Duodenal mucosa (tissue), 2 donors: ENCODE measurements at regions not wholly inside any gene's neighbourhood (a gene's known extent, or its start where the extent isn't known, plus 50 kb on each side); places are given as distances from the start of the nearest gene placed in this dataset.

ENCODE experiments used
- H3K27ac ChIP-seq: one replicate; pipeline ENCODE4 v1.7.0; 2013; ENCODE audit warnings: low read depth, low read length
- H3K27me3 ChIP-seq, 2 donors: one replicate each; pipeline ENCODE4 v1.7.0; 2013; ENCODE audit warnings: low read length in 2 of 2, control low read depth in 1 of 2; ENCODE audit not compliant: insufficient read depth in 2 of 2, control insufficient read depth in 1 of 2
- H3K36me3 ChIP-seq, 2 donors: one replicate each; pipeline ENCODE4 v1.7.0; 2013; ENCODE audit warnings: low read length in 2 of 2, control low read depth in 1 of 2; ENCODE audit not compliant: insufficient read depth in 2 of 2, control insufficient read depth in 1 of 2
- H3K4me1 ChIP-seq, 2 donors: one replicate each; pipeline ENCODE4 v1.7.0; 2013; ENCODE audit warnings: low read length in 2 of 2, control low read depth in 1 of 2; ENCODE audit not compliant: insufficient read depth in 2 of 2, control insufficient read depth in 1 of 2
- H3K4me3 ChIP-seq, 2 donors: one replicate each; pipeline ENCODE4 v1.7.0; 2013; ENCODE audit warnings: low read length in 2 of 2, low read depth in 1 of 2
- H3K9ac ChIP-seq, 2 donors: one replicate each; pipeline ENCODE4 v1.7.0; 2013; ENCODE audit warnings: low read length in 2 of 2, low read depth in 1 of 2
- H3K9me3 ChIP-seq, 2 donors: one replicate each; pipeline ENCODE4 v1.7.0; 2013; ENCODE audit warnings: low read length in 2 of 2, control low read depth in 1 of 2; ENCODE audit not compliant: control insufficient read depth in 1 of 2

DNA sequence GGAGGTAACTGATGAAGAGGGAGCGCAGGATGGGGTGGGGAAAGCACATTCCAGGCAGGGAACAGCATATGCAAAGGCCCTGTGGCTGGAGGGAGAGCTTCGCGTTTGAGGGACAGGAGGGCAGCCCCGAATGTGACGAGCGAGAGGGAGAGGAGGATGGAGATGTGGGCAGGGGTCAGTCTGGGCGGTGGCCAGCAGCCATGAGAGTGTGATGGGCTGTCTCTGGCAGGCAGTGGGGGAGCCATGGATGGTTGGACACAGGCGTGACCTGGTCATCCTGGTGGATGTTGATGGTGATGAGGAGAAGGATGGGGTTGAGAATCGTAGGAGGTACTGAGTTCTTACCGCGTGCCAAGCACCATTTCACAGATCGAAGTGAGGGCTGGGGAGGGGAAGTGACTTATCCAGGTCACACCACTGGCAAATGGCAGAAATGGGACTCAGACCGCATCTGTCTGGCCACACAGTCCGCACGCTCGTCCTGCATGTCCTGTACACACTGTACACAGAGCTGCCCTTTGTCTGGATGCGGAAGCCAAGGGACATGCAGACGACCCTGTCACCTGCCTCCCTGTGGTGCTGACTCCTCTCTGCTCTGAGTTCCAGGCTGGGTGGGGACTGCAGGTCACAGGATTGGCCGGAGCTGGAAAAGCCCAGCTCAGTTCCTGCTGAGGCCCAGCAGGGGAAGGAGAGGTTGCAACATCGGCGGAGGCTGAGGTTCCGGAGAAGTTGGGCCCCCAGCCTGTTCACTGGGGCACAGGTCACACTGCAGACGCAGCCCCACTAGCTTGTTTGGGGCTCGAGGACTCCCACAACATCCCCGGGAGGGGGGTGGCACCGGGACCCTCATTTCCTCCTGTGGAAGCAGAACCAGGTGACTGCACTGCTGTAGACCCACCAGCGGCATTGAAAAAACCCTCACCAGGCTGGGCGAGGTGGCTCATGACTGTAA is 165.6 kb upstream of the IER5L start:
- H3K9me3 ChIP-seq, result no peaks in the 10 kb centered on the region
- no peaks in the 10 kb centered on the region for H3K4me1 ChIP-seq
- H3K27me3 ChIP-seq, result no peaks in the 10 kb centered on the region
- H3K4me3 ChIP-seq, result no peak overlapping the region
- peak overlapping the region; percentile 26 for H3K27ac ChIP-seq
- H3K36me3 ChIP-seq, result no peaks in the 10 kb centered on the region
- no peak overlapping the region for H3K9ac ChIP-seq

DNA sequence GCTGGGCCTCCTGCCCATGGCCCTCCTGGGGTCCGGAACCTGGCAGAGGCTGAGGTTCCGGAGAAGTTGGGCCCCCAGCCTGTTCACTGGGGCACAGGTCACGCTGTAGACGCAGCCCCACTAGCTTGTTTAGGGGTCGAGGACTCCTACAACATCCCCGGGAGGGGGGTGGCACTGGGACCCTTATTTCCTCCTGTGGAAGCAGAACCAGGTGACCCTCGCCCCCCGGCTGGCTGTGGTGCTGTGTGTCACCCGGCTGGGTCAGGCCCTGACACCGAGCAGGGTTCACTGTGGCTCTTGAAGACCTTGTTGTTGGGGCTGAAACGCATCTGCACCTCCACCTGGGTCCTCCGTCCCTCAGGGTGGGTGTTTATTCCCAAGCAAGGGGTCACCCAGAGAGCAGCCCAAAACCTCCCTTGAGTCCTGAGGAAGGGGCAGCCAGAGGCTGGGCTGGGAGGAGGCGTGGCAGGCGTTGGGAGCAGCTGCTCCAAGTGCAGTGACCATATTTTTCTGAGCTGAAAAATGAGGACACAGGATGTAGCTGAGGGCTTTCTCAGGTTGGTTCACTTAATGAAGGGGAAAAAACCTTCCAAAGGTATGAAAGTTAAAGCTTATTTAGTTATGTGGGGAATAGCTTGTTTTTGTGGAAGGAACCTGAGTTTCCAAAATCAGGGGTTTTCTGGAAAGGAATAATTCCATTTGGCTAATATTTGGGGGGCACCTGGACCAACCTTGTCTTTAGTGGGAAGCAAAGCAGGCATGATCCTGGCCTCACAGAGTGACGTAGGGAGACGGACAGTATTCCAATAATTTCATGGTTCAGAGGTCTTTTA is 164.7 kb upstream of the IER5L start:
- H3K9me3 ChIP-seq, result no peaks in the 10 kb centered on the region
- peaks cover 0 to under 1% of the 10 kb centered on the region in 2 donors for H3K27me3 ChIP-seq
- H3K36me3 ChIP-seq, result no peaks in the 10 kb centered on the region
- H3K27ac ChIP-seq, result no peak overlapping the region
- H3K9ac ChIP-seq, result no peak overlapping the region
- no peaks in the 10 kb centered on the region for H3K4me1 ChIP-seq
- H3K4me3 ChIP-seq, result no peak overlapping the region

GRCh38 chr9:129341987-129342348 is 163.9 kb upstream of the IER5L start:
- Histone ChIP-seq H3K4me1 (peaks cover 4 to 5% of the 10 kb centered on the region in 2 donors), H3K9ac (no peak overlapping the region), H3K4me3 (no peak overlapping the region), H3K9me3 (no peaks in the 10 kb centered on the region), H3K27ac (no peak overlapping the region), H3K36me3 (no peaks in the 10 kb centered on the region), H3K27me3 (peaks cover 3 to 9% of the 10 kb centered on the region in 2 donors)

GRCh38 chr9:129341171-129341986 is 163.3 kb upstream of the IER5L start:
- Histone ChIP-seq H3K27ac (no peak overlapping the region), H3K4me1 (peaks cover 7 to 9% of the 10 kb centered on the region in 2 donors), H3K9me3 (no peaks in the 10 kb centered on the region)

DNA sequence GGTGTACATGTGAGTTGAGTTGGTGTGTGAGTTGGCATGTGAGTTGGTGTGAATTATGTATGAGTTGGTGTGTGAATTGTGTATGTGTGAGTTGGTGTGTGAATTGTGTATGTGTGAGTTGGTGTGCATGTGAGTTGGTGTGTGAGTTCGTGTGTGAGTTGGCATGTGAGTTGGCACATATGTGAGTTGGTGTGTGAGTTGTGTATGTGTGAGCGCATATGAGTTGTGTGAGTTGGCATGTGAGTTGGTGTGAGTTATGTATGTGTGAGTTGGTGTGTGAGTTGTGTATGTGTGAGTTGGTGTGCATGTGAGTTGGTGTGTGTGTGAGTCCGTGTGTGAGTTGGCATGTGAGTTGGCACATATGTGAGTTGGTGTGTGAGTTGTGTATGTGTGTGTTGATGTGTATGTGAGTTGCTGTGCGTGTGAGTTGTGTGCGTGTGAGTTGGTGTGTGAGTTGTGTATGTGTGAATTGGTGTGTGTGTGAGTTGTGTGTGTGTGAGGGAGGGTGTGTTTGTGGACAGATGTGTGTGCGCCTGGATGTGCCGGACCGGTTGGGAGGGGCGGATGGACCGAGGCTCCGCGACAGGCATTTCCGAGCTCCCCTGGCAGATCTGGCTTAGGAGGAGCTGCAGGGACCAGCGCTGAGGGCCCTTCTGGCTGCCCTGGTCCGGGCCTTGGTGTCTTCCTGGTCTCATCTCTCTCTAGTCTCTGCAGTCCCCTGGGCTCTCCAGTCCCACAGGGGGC is 162.5 kb upstream of the IER5L start:
- H3K36me3 ChIP-seq, result no peaks in the 10 kb centered on the region
- no peak overlapping the region for H3K27ac ChIP-seq
- H3K4me3 ChIP-seq, result no peak overlapping the region
- peaks cover 3 to 9% of the 10 kb centered on the region in 2 donors for H3K27me3 ChIP-seq
- H3K9me3 ChIP-seq, result no peaks in the 10 kb centered on the region
- peaks cover 14 to 17% of the 10 kb centered on the region in 2 donors for H3K4me1 ChIP-seq
- no peak overlapping the region for H3K9ac ChIP-seq

More at GRCh38 chr9:129341171-129341986, 163.3 kb upstream of the IER5L start:
- H3K36me3 ChIP-seq, result no peaks in the 10 kb centered on the region
- peaks cover 3 to 9% of the 10 kb centered on the region in 2 donors for H3K27me3 ChIP-seq
- H3K4me3 ChIP-seq, result no peak overlapping the region
- no peak overlapping the region for H3K9ac ChIP-seq

GRCh38 chr9:129339539-129340157 is 161.6 kb upstream of the IER5L start:
- Histone ChIP-seq H3K36me3 (no peaks in the 10 kb centered on the region), H3K27ac (no peak overlapping the region), H3K4me1 (peaks cover 21 to 24% of the 10 kb centered on the region in 2 donors), H3K9ac (no peak overlapping the region), H3K9me3 (no peaks in the 10 kb centered on the region), H3K4me3 (no peak overlapping the region), H3K27me3 (peaks cover 3 to 9% of the 10 kb centered on the region in 2 donors)

GRCh38 chr9:129338724-129339430 is 160.8 kb upstream of the IER5L start:
- peaks cover 3 to 9% of the 10 kb centered on the region in 2 donors for H3K27me3 ChIP-seq

DNA sequence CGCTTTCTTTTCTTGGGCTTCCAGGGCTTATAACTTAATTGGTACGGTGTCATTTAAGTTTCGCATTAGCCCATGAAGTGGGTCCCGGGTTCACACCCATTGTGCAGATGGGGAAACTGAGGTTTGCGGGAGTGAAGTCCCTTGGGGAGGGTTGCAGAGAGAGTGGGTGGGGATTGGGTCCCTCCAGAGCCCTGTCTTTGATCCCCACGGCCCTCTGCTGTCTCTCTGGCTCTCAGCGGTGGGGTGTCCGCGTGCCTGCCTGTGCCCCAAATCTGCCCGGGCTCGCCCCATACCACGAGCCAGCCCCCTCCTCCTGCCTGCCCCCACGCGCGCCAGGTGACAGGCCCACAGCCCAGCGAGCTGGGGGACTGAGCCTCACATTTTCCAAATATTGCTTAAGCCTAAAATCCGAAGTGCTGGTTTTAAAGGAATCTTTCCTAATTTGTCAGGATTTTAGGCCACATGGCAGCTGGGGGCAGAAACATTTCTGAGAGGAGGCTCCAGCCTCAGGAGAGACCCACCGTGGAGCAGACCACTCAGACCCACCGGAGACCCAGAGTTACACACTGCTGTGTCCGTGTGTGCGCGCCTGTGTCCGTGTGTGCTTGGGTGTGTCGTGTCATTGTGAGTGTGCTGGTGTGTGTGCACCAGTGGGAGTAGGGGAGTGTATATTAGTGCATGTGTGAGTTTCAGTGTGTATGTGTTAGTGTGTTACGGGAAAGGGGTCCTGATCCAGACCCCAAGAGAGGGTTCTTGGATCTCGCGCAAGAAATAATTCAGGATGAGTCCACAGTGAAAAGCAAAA is 159.5 kb upstream of the IER5L start:
- Histone ChIP-seq H3K36me3 (no peaks in the 10 kb centered on the region), H3K4me1 (peaks cover 33 to 35% of the 10 kb centered on the region in 2 donors), H3K9ac (peak overlapping the region; percentile 18 to 43), H3K9me3 (no peaks in the 10 kb centered on the region), H3K27me3 (peaks cover 3 to 9% of the 10 kb centered on the region in 2 donors), H3K27ac (peak overlapping the region; percentile 25), H3K4me3 (peak overlapping the region; percentile 31 to 45)

More at GRCh38 chr9:129338724-129339430, 160.8 kb upstream of the IER5L start:
- peaks cover 29 to 30% of the 10 kb centered on the region in 2 donors for H3K4me1 ChIP-seq
- H3K9me3 ChIP-seq, result no peaks in the 10 kb centered on the region
- H3K27ac ChIP-seq, result peak overlapping the region; percentile 5
- no peaks in the 10 kb centered on the region for H3K36me3 ChIP-seq
- H3K4me3 ChIP-seq, result no peak overlapping the region
- H3K9ac ChIP-seq, result no peak overlapping the region
